NB4 (cell line): ENCODE measurements at regions not wholly inside any gene's neighbourhood (a gene's known extent, or its start where the extent isn't known, plus 50 kb on each side); places are given as distances from the start of the nearest gene placed in this dataset.

Source experiments
- DNase-seq: peaks from one replicate; pipeline ENCODE4 v3.0.0; 2010; ENCODE audit warnings: low read depth
- H3K4me3 ChIP-seq: one replicate; pipeline ENCODE4 v1.5.1; 2011; ENCODE audit warnings: mild to moderate bottlenecking, low read depth, low read length, moderate library complexity
- CTCF ChIP-seq: IDR thresholded peaks from one replicate; pipeline ENCODE4 v1.5.1; 2012; ENCODE audit warnings: low read depth, low read length
- MYC ChIP-seq: IDR thresholded peaks from 2 replicates; pipeline ENCODE4 v1.6.1; 2011; ENCODE audit warnings: low read depth, low read length
- POLR2A ChIP-seq: IDR thresholded peaks from 2 replicates; pipeline ENCODE4 v1.6.1; 2011; ENCODE audit warnings: mild to moderate bottlenecking; ENCODE audit not compliant: insufficient read length; ENCODE audit errors: extremely low read depth
- TF ChIP-seq, protein P1 (sequence below): IDR thresholded peaks from 2 replicates; pipeline ENCODE4 v1.6.1; 2011; ENCODE audit warnings: low read depth, low read length

DNA sequence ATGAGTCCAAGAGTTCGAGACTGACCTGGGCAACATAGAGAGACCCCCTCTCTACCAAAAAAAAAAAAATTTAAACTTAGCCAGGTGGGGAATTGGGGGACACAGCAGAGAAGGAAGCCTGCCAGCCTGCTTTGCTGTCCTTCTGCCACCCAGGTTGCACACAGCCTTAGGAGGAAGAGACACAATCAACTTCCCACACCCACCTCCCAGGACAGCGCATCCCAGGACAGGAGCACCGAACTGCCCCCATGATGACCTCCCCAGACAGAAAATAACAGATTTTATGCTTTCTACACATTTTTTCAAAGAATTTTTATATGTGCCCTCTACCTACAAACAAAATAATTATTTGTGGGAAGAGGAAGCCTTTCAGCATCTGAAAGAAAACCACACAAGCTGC is 126.0 kb upstream of the ZNF507 start:
- DNase-seq, result no peak
- TF ChIP-seq, protein P1, sequence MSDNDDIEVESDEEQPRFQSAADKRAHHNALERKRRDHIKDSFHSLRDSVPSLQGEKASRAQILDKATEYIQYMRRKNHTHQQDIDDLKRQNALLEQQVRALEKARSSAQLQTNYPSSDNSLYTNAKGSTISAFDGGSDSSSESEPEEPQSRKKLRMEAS, result no peak
- TF ChIP-seq CTCF, result no peak
- no peak for TF ChIP-seq POLR2A
- no peak for TF ChIP-seq MYC
- H3K4me3 ChIP-seq, result no peak overlapping the region

- TF ChIP-seq, protein P1, result no peak
- TF ChIP-seq POLR2A (no peak), MYC (no peak), CTCF (no peak)
- no peak for DNase-seq
- H3K4me3 ChIP-seq, result no peak overlapping the region
These were observed 125.4 kb upstream of the ZNF507 start for GRCh38 chr19:32219881-32220472.

- TF ChIP-seq, protein P1, result no peak
- TF ChIP-seq CTCF, result no peak
- no peak for TF ChIP-seq MYC
- no peak for TF ChIP-seq POLR2A
- H3K4me3 ChIP-seq, result no peak overlapping the region
- no peak for DNase-seq
These were observed 124.5 kb upstream of the ZNF507 start for GRCh38 chr19:32220951-32221350.

- no peak for DNase-seq
- no peak overlapping the region for H3K4me3 ChIP-seq
- TF ChIP-seq, protein P1, result no peak
- TF ChIP-seq MYC (no peak), POLR2A (no peak), CTCF (no peak)
These were observed 122.9 kb upstream of the ZNF507 start for GRCh38 chr19:32222556-32222955.

- no peak for TF ChIP-seq CTCF
- DNase-seq, result no peak
- H3K4me3 ChIP-seq, result no peak overlapping the region
These were observed 122.3 kb upstream of the ZNF507 start for GRCh38 chr19:32223106-32223505.
